MCF 10A (cell line): ENCODE measurements at regions not wholly inside any gene's neighbourhood (a gene's known extent, or its start where the extent isn't known, plus 50 kb on each side); places are given as distances from the start of the nearest gene placed in this dataset.

Experiments used
- BruUV-seq: library from RNA; stranded (reverse); fragments of 400-500 nt; replicated peaks from 2 replicates; lab custom pipeline; 2021; lab: Mats Ljungman, UMichigan
- CTCF ChIA-PET: fragments of 300-600 bp; sonication (Branson Sonifier 250); formaldehyde crosslinking; extraction: SDS; loops from one replicate; lab custom pipeline; 2021; ENCODE audit warnings: antibody characterized with exemption, inconsistent platforms; lab: Yijun Ruan, JAX
- POLR2A ChIA-PET: fragments of 300-600, 350-650 bp; sonication (Branson Sonifier 250); formaldehyde crosslinking; extraction: SDS; loops from one replicate; lab custom pipeline; 2020; ENCODE audit warnings: antibody characterized with exemption, inconsistent platforms; lab: Yijun Ruan, JAX
- DNase-seq: peaks from one replicate; pipeline ENCODE4 v3.0.0-alpha.2; 2018; ENCODE audit not compliant: unreplicated experiment
- H3K27ac Mint-ChIP-seq: one replicate; pipeline ENCODE4 v1.8.0; 2022; ENCODE audit warnings: mild to moderate bottlenecking, low read depth, mixed read lengths; ENCODE audit not compliant: unreplicated experiment
- H3K27me3 Mint-ChIP-seq: one replicate; pipeline ENCODE4 v1.8.0; 2022; ENCODE audit warnings: mixed read lengths; ENCODE audit not compliant: insufficient read depth, unreplicated experiment
- H3K36me3 Mint-ChIP-seq: one replicate; pipeline ENCODE4 v1.8.0; 2022; ENCODE audit warnings: mild to moderate bottlenecking, moderate library complexity, mixed read lengths; ENCODE audit not compliant: insufficient read depth, unreplicated experiment
- H3K4me1 Mint-ChIP-seq: one replicate; pipeline ENCODE4 v1.8.0; 2022; ENCODE audit warnings: mixed read lengths; ENCODE audit not compliant: insufficient read depth, unreplicated experiment
- H3K4me3 Mint-ChIP-seq: one replicate; pipeline ENCODE4 v1.8.0; 2022; ENCODE audit warnings: mild to moderate bottlenecking, moderate library complexity, mixed read lengths; ENCODE audit not compliant: unreplicated experiment
- H3K9me3 Mint-ChIP-seq: one replicate; pipeline ENCODE4 v1.8.0; 2022; ENCODE audit warnings: mixed read lengths; ENCODE audit not compliant: unreplicated experiment
- CTCF ChIP-seq: fragments of 200-600 bp; IDR thresholded peaks from one replicate; pipeline ENCODE4 v1.8.0; 2022; ENCODE audit warnings: antibody characterized with exemption, mild to moderate bottlenecking; ENCODE audit not compliant: unreplicated experiment
- intact Hi-C: fragments of 100-400 bp; cut with micrococcal nuclease; formaldehyde crosslinking; loops from 2 replicates; pipeline ENCODE4 v1.14.1; 2022

DNA sequence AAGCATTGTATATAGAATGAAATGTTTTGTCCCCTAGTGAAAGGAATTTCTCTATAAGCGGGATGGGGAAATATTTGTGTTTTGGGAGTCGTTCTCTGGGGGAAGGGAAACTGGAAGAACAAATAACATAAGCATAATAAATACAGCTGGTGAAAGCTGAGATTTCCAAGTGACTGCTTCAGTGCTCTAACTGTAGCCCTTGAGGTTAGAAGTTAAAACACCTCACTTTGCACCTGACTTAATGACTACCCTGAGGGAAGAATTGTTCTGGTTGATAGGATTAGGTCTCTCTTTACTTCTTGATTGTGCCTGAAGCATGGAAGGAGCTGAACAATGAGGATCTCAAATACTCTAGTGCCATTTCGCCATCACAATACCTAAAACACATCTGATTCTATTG lies 307.4 kb downstream of the MAN2A1 start:
- Mint-ChIP-seq H3K36me3 (no peaks in the 10 kb centered on the region), H3K27me3 (no peaks in the 10 kb centered on the region), H3K4me3 (no peak overlapping the region), H3K4me1 (peaks cover 26% of the 10 kb centered on the region), H3K27ac (no peak overlapping the region), H3K9me3 (no peaks in the 10 kb centered on the region)
- intact Hi-C loops, result no loop called here
- no peak for TF ChIP-seq CTCF
- POLR2A ChIA-PET, result interaction anchor here (0.9 kb wide), 1 partner anchor 9 kb away, joined by 3 read pairs; no protein-coding TSS in a partner anchor
- CTCF ChIA-PET, result no interaction called here
- BruUV-seq, result no TSS peak
- DNase-seq, result no peak

GRCh38 chr5:109998208-109998607 lies 308.5 kb downstream of the MAN2A1 start:
- H3K9me3 Mint-ChIP-seq, result no peaks in the 10 kb centered on the region
- H3K27me3 Mint-ChIP-seq, result no peaks in the 10 kb centered on the region
- DNase-seq, result no peak
- peaks cover 20% of the 10 kb centered on the region for H3K4me1 Mint-ChIP-seq
- ChIA-PET POLR2A (interaction anchor here (0.9 kb wide), 1 partner anchor 10 kb away, joined by 3 read pairs; no protein-coding TSS in a partner anchor), CTCF (interaction anchor here (0.6 kb wide), 1 partner anchor 625 kb away, joined by 4 read pairs; no protein-coding TSS in a partner anchor)
- no TSS peak for BruUV-seq
- no peak for TF ChIP-seq CTCF
- H3K27ac Mint-ChIP-seq, result no peak overlapping the region
- H3K4me3 Mint-ChIP-seq, result no peak overlapping the region
- intact Hi-C loops, result no loop called here
- H3K36me3 Mint-ChIP-seq, result no peaks in the 10 kb centered on the region

- H3K27me3 Mint-ChIP-seq, result no peaks in the 10 kb centered on the region
- no peaks in the 10 kb centered on the region for H3K9me3 Mint-ChIP-seq
- POLR2A ChIA-PET, result interaction anchor here (2.5 kb wide), 1 partner anchor 9 kb away, joined by 16 read pairs; no protein-coding TSS in a partner anchor
- no peak overlapping the region for H3K4me3 Mint-ChIP-seq
- H3K4me1 Mint-ChIP-seq, result peaks cover 20% of the 10 kb centered on the region
- no TSS peak for BruUV-seq
- DNase-seq, result no peak
- TF ChIP-seq CTCF, result no peak
- no peaks in the 10 kb centered on the region for H3K36me3 Mint-ChIP-seq
- H3K27ac Mint-ChIP-seq, result no peak overlapping the region
- CTCF ChIA-PET, result interaction anchor here (0.6 to 0.7 kb wide), 2 partner anchors 87 to 626 kb away, joined by 3 to 4 read pairs; no protein-coding TSS in a partner anchor
- intact Hi-C loops, result no loop called here
Measured at GRCh38 chr5:109998726-109999125, 309.0 kb downstream of the MAN2A1 start.

DNA sequence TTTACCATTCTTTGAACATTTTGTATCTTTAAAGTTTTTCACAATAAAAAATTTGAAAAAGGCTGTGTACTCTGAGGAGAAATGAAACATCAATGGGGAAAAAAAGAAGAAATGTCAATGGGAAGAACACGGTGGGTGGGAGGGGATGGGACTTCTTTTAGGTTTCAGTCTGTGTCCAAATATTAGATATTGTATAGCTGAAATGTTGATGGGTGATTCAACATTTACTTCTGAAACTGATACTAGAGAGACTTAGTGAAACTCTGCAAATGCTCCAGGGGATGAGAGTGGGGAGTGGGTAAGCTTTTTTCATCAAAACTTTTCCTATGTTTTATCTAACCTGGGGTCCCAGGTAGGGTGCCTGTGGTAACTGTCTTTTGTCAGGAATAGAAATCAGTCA lies 311.9 kb downstream of the MAN2A1 start:
- Mint-ChIP-seq H3K4me1 (peaks cover 20% of the 10 kb centered on the region), H3K9me3 (no peaks in the 10 kb centered on the region), H3K27me3 (no peaks in the 10 kb centered on the region), H3K27ac (no peak overlapping the region), H3K4me3 (no peak overlapping the region), H3K36me3 (no peaks in the 10 kb centered on the region)
- DNase-seq, result no peak
- ChIA-PET POLR2A (no interaction called here), CTCF (no interaction called here)
- intact Hi-C loops, result no loop called here
- TF ChIP-seq CTCF, result no peak
- BruUV-seq, result no TSS peak
